Calu3 (cell line): ENCODE measurements at regions not wholly inside any gene's neighbourhood (a gene's known extent, or its start where the extent isn't known, plus 50 kb on each side); places are given as distances from the start of the nearest gene placed in this dataset.

Source experiments
- BruUV-seq: library from RNA; stranded (reverse); fragments of 400-500 nt; replicated peaks from 2 replicates; lab custom pipeline; 2021; lab: Mats Ljungman, UMichigan
- CTCF ChIA-PET: fragments of 300-600 bp; sonication (Branson Sonifier 250); formaldehyde crosslinking; loops from one replicate; lab custom pipeline; 2022; ENCODE audit warnings: antibody characterized with exemption; lab: Charles Lee
- DNase-seq: peaks from one replicate; pipeline ENCODE4 v3.0.0; 2022
- H3K27ac Mint-ChIP-seq: one replicate; pipeline ENCODE4 v1.8.0; 2022; ENCODE audit warnings: mixed read lengths; ENCODE audit not compliant: unreplicated experiment
- H3K27me3 Mint-ChIP-seq: one replicate; pipeline ENCODE4 v1.8.0; 2022; ENCODE audit warnings: mixed read lengths; ENCODE audit not compliant: unreplicated experiment
- H3K36me3 Mint-ChIP-seq: one replicate; pipeline ENCODE4 v1.8.0; 2022; ENCODE audit warnings: mild to moderate bottlenecking, moderate library complexity, mixed read lengths; ENCODE audit not compliant: insufficient read depth, unreplicated experiment
- H3K4me1 Mint-ChIP-seq: one replicate; pipeline ENCODE4 v1.8.0; 2022; ENCODE audit warnings: mild to moderate bottlenecking, low read depth, mixed read lengths; ENCODE audit not compliant: unreplicated experiment
- H3K4me3 Mint-ChIP-seq: one replicate; pipeline ENCODE4 v1.8.0; 2022; ENCODE audit warnings: mild to moderate bottlenecking, low read depth, moderate library complexity, mixed read lengths; ENCODE audit not compliant: unreplicated experiment
- H3K9me3 Mint-ChIP-seq: one replicate; pipeline ENCODE4 v1.8.0; 2022; ENCODE audit warnings: low read depth, mixed read lengths; ENCODE audit not compliant: unreplicated experiment
- CTCF ChIP-seq: fragments of 200-600 bp; IDR thresholded peaks from one replicate; pipeline ENCODE4 v1.8.0; 2022; ENCODE audit warnings: antibody characterized with exemption; ENCODE audit not compliant: unreplicated experiment
- intact Hi-C: fragments of 100-400 bp; cut with micrococcal nuclease; formaldehyde crosslinking; loops from one replicate; pipeline ENCODE4 v1.10.0; 2022; ENCODE audit not compliant: unreplicated experiment

- no TSS peak for BruUV-seq
- H3K36me3 Mint-ChIP-seq: peaks cover 2% of the 10 kb centered on the region
- no peak overlapping the region for H3K4me3 Mint-ChIP-seq
- H3K27ac Mint-ChIP-seq: no peak overlapping the region
- peaks cover 39% of the 10 kb centered on the region for H3K4me1 Mint-ChIP-seq
- CTCF ChIA-PET: interaction anchor here (1.1 kb wide), 1 partner anchor 15 kb away, joined by 4 read pairs; no protein-coding TSS in a partner anchor
- TF ChIP-seq CTCF: no peak
- no peaks in the 10 kb centered on the region for H3K9me3 Mint-ChIP-seq
- intact Hi-C loops: no loop called here
- DNase-seq: no peak
- no peaks in the 10 kb centered on the region for H3K27me3 Mint-ChIP-seq
Observed at GRCh38 chr15:99447497-99448371, 118.0 kb upstream of the MEF2A start.

GRCh38 chr15:99449514-99449913, 116.3 kb upstream of the MEF2A start:
- no peak overlapping the region for H3K27ac Mint-ChIP-seq
- no peak overlapping the region for H3K4me3 Mint-ChIP-seq
- intact Hi-C loops: no loop called here
- CTCF ChIA-PET: interaction anchor here (0.6 kb wide), 1 partner anchor 23 kb away, joined by 7 read pairs; no protein-coding TSS in a partner anchor
- no peaks in the 10 kb centered on the region for H3K27me3 Mint-ChIP-seq
- H3K4me1 Mint-ChIP-seq: peaks cover 42% of the 10 kb centered on the region
- no peak for TF ChIP-seq CTCF
- no peaks in the 10 kb centered on the region for H3K36me3 Mint-ChIP-seq
- BruUV-seq: no TSS peak
- DNase-seq: no peak
- H3K9me3 Mint-ChIP-seq: no peaks in the 10 kb centered on the region

- peak overlapping the region; percentile 79 for H3K27ac Mint-ChIP-seq
- peak overlapping the region; percentile 3 for H3K4me3 Mint-ChIP-seq
- H3K27me3 Mint-ChIP-seq: no peaks in the 10 kb centered on the region
- DNase-seq: peak; percentile 68
- CTCF ChIA-PET: no interaction called here
- no peaks in the 10 kb centered on the region for H3K9me3 Mint-ChIP-seq
- no peak for TF ChIP-seq CTCF
- H3K4me1 Mint-ChIP-seq: peaks cover 56% of the 10 kb centered on the region
- no TSS peak for BruUV-seq
- intact Hi-C loops: no loop called here
- peaks cover 10% of the 10 kb centered on the region for H3K36me3 Mint-ChIP-seq
Observed at GRCh38 chr15:99450896-99451358, 114.9 kb upstream of the MEF2A start.

- Mint-ChIP-seq H3K36me3 (peaks cover 10% of the 10 kb centered on the region), H3K4me3 (no peak overlapping the region), H3K4me1 (peaks cover 56% of the 10 kb centered on the region), H3K27me3 (no peaks in the 10 kb centered on the region), H3K27ac (peak overlapping the region; percentile 79), H3K9me3 (no peaks in the 10 kb centered on the region)
- BruUV-seq: no TSS peak
- DNase-seq: no peak
- intact Hi-C loops: no loop called here
- CTCF ChIA-PET: no interaction called here
- no peak for TF ChIP-seq CTCF
Observed at GRCh38 chr15:99451484-99451883, 114.3 kb upstream of the MEF2A start.
